ENCODE measurements at regions not wholly inside any gene's neighbourhood (a gene's known extent, or its start where the extent isn't known, plus 50 kb on each side); places are given as distances from the start of the nearest gene placed in this dataset.

DNA sequence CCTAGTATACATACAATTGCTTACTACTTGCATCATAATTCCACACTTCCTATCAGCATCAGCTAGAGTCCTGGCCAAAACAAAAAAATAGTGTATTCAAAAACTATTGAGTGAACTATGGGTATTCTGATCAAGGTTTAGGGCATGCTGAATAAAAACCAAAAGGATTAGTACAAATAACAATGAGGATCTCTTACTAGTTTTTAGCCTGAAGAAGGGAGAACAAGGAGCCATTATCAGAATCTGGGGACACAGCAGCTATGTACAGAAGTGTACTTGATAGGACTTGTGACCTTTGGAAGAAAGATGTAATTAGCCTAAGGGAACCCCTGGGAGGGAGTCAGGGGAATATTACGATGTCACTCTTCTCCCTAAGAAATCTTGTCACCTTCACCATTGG, 832.2 kb downstream of the SQOR start:
- in situ Hi-C loops (cut with HindIII; ENCODE audit: low sequenced_read_pairs) = no loop called here

DNA sequence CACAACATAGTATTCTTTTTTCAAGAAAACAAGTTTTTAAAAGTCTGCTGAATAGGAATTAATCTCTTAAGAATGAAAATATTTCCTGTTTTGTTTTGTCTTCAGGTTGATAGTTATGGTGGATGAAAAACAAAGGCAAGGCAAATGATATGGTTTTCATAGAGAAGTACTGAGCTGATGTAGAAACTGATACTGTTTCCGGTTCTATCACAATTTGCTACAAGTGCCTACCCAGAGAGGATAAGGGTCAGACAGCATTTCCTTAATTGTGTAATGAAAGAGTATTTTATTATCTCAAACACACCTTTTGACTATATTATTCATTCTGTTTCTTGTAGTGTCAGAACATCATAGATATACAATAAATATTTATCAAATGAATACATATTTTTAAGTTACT, 836.3 kb downstream of the SQOR start:
- in situ Hi-C loops (cut with HindIII; ENCODE audit: low sequenced_read_pairs) = no loop called here

DNA sequence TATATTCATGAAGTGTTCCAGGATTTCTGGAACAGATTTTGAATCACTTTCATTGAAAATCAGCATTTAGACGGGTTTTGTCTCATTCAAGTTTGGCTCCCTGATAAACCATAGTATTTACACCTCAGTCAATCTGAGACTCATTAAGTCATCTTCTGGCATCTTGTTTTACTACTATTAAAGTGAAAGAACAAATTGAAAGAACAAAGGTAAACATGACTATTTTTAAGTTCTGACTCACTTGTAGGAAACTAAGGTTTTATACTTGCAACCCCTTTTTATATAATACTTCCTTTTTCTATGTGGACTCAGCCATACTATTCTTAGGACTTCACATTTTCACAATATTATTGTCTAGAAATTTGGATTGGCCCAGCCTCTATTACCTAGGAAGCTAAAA, 854.4 kb downstream of the SQOR start:
- in situ Hi-C loops (cut with HindIII; ENCODE audit: low sequenced_read_pairs) = no loop called here

DNA sequence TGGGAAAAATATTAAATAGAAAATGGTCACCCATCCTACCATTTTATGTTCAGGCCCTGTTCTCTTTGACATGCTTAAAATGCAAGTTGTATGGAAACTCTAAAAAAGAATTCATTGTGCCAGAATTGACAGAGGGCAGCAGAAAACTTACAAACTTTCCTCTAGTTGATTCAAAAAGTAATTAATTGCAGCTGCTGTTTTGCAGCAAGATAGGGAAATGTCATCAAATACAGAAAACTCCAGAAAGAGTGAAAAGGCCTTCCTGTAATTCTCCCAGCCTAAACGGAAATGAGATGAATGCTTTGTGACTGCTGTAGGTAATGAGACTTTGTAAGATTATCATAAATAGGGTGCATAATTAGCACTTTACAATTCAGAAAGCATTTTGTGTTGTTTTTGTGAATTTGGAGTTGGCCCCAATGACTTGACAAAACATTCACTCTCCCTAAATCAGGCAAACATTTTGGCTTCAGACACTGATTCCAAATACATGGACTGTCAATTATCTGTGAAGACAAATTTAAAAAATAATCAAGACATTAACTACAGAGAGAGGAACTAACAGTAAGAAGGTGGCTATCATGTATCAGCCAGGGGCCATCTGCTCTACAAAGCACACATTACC, 861.8 kb downstream of the SQOR start:
- in situ Hi-C loops (cut with HindIII; ENCODE audit: low sequenced_read_pairs) = no loop called here

DNA sequence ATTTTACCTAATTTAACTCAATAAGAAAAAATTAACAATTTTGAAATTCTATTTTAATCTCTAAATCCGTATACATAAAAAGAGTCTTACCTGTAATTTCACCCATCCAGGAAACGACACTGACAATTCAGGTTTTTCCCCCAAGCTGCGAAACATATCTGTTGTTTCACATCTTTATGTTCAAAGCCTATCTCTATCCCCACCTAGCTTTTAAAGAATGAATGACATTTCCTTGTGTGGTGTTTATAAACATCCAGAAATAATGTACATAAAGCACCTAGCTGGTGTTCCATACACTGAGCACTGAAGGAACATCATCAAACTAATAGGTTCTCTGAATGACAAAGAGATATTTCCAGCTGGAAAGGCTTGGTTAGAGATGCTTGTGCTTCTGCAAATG, 867.8 kb downstream of the SQOR start:
- in situ Hi-C loops (cut with HindIII; ENCODE audit: low sequenced_read_pairs) = no loop called here

DNA sequence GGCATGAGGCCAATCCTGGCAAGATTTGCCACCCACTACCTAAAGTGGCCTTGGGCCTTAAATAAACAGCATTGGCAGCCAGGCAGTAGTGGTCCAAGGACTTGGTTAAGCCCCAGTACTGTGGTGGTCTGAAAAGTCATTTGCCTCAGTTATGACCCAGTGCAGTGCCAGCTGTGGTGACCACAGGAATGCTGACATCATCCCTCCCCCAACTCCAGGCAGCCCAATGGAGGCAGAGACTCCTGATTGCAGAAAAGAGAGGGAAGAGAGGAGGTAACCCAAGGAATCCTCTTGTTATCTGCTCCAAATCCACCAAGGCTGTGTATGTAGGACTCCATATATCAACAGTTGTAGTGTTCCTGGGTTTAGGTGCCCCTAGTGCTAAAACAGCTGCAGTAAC, 883.6 kb downstream of the SQOR start:
- in situ Hi-C loops (cut with HindIII; ENCODE audit: low sequenced_read_pairs) = no loop called here

DNA sequence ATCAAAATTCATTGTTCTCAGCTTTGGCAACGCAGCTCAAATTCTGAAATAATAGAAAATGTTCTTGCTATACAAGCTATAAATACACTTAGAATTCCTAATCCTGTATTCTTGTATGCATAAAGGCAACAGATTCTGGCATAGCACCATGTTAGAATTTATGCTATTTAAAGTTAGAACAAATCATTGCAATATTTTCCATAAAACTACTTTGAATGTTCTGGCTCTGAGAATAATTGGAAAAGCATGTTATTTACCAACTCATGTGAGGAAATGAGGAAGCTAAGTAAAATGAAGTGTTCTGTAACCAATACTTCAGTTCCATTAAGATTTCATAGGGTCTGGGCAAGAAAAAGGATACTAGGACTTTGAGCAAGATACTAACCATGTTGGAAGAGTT, 888.9 kb downstream of the SQOR start:
- in situ Hi-C loops (cut with HindIII; ENCODE audit: low sequenced_read_pairs) = no loop called here

DNA sequence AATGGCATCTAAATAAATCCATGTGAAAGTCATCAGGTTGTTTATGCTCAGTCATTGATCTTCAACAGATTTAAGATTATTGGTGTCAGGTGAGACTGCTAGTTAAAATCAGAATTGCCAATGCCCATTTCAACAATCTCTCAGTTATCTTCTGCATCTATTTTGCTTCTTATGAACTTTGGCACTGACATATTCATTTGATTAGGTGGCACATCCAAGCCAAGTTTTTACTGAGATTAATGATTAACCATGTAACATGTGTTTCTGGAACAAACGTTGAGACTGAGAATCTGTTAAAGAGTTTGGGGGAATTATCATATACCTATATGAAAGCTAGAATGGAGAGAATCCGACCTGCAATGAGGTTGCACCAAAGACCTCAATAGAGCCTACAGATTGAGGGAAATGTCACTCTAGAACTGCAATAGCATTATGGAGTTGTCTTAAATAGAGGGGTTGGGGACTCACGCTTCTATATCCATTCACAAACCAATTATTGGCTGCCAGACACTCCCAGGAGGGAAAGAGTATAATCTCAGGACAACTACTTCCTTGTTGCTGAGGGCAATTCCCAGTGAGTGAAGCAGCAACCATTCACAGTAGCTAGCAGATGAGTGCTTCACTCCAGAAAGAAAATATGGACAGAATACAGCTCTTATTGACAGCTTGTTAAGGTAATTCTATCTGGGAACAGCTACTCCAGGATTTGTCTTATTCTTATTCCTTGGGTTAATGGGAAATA, 891.3 kb downstream of the SQOR start:
- in situ Hi-C loops (cut with HindIII; ENCODE audit: low sequenced_read_pairs) = no loop called here

DNA sequence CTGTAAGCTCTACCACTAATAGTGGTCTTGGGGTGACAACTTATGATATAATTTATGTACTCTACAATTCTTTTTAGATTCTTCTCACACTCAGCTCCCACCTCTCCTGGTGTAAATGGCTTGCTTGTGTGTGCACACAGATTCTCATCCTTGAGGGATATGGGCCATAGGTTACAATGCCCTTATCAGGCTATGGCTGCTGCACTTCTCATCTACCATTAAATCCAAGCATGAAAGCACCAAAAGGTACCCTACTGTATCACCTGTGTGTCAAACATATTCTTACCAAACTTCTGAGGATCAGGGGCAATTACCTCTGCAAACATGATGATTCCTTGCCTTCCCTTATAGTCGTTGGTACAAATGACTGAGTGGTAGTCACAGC, 891.9 kb downstream of the SQOR start:
- in situ Hi-C loops (cut with HindIII; ENCODE audit: low sequenced_read_pairs) = no loop called here

DNA sequence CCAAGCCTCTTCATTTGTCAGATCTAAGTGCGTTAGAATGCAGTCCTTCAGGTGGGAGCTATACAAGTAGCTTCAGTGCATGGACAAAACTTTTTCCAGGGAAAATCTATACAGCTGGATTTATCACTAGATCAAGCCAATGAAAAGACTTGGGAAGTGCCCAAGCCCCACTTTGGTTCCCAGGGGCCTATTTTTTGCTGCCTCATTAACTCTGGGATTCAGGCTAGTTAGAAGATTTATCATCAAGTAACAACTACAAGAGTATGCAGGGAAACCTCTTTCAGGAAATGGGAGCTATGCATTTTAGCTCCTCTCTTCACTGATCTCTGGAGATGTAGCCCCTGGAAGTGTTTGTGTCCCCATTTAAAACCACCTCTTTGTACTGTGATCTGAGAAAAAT, 908.8 kb downstream of the SQOR start:
- in situ Hi-C loops (cut with HindIII; ENCODE audit: low sequenced_read_pairs) = no loop called here

DNA sequence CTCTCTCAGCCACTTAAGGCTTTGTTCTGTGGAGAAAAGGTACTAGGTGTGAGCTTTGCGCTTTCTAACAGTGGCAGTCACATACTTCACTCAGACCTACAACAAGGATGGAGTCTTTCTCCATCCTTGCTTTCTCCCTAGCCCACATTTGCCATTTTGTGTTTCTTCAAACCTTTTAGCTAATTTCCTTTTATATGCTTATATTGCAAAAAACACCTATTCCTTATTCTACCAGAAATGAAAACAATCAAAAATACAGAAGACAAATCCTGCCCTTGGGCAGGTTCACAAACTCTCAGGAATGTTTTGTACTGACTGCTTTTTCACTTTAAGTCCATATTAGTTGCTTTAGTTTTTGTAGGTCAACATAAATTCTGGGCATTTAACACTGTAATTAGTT, 914.2 kb downstream of the SQOR start:
- in situ Hi-C loops (cut with HindIII; ENCODE audit: low sequenced_read_pairs) = no loop called here

DNA sequence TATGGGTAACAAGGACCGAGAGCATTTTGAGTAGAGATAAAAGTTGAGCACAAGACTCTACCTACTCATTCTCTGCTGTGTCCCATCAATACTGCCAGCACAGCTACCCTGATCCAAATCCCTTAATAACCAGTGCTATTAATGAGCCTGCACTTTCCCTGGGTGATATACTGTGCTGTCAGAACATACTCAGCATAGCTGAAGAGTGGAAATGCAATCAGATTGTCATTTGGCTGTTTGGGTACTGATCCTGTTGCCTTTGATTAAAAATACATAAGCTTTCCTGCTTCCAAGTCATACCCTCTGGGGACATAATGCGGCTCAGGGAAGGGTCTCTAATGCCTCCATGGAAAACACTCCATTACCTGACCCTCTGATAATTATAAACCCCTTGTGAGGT, 917.5 kb downstream of the SQOR start:
- in situ Hi-C loops (cut with HindIII; ENCODE audit: low sequenced_read_pairs) = no loop called here

DNA sequence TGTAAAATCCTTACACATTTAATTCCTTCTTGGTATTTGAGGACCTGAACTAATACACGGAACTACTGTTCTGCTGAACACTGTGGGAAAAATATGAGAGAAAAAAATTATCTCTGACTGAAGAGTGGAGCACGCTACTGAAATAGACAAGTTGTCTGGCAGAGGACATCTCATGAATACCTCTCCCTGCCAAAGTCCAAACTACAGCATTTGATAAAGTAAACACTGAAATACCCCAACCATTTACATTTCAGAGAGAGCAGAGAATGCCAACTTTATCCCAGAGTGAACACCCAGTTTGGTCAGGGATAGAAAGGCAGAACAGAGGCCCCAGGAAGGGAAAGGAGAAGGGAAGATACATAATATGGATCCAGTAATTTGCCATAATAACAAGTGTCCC, 920.7 kb downstream of the SQOR start:
- in situ Hi-C loops (cut with HindIII; ENCODE audit: low sequenced_read_pairs) = no loop called here

DNA sequence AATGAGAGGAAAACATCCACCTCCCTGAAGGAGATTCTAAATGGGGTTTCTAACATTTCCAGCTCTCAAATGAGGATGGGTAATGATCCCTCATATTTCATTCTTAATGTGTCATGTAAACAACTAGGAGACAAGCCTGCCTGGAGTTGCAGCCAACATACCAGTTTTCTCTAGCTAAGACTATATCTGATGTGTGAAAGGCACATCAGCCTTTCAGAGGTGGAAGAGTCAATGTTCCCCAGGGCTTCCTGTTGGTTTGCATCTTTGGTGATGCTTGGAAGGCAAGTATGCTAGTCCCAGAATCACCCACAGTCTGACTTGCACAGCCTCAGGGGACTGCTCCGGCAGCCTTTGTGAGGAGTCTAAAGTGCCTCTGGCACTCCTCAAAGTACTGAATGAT, 921.2 kb downstream of the SQOR start:
- in situ Hi-C loops (cut with HindIII; ENCODE audit: low sequenced_read_pairs) = no loop called here

DNA sequence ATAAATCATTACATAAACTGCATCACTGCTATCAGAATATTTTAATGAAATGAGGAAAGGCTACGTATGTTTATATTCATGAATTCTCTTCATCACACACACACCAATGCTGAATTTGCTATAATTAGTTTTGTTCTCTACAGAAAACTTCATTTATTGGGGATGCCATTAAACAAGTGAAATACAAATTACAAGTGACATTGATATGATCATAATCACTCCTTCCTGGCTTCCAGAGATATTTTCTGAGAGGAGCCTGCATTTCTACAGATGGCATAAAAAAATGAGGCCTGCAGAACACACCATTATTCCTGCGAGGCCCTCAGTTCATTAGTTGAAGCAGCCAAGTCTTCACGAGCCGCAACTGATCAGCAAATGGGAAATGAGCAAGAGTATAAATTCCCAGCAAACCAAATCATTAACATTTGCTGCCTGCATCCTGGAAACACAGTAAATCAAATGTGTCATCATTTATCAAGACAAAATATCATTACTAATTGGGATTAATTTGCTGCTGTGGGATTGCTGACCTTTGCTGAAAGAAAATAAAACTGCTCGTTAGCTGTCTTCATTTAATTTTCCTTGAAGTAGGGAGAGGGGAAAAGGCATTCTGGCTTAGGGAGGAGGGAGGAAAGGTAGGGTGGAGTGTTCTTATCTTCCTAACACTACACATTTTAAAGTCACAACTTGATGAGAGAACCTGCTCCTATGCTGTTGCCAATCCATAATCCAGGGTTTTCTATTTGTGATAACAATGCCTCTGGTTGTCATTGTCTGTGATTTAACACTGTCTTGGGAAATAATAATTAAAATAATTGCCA, 921.9 kb downstream of the SQOR start:
- in situ Hi-C loops (cut with HindIII; ENCODE audit: low sequenced_read_pairs) = no loop called here

DNA sequence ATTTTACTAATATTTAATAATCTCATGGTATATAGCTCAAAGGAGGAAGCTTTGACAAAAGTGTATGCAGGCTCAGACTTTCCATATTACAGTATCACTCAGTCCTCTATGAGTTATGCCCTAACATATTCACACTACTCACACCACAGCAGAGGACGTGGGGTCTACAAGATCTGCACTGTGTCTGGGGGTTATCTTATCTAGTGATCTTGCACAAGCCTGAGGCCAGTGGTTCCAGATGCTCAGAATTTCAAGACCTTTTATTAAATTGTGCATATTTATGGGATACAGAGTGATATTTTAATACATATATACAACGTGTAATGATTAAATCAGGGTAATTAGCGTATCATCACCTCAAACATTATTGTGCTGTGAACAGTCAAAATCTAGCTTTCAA, 933.1 kb downstream of the SQOR start:
- in situ Hi-C loops (cut with HindIII; ENCODE audit: low sequenced_read_pairs) = no loop called here

DNA sequence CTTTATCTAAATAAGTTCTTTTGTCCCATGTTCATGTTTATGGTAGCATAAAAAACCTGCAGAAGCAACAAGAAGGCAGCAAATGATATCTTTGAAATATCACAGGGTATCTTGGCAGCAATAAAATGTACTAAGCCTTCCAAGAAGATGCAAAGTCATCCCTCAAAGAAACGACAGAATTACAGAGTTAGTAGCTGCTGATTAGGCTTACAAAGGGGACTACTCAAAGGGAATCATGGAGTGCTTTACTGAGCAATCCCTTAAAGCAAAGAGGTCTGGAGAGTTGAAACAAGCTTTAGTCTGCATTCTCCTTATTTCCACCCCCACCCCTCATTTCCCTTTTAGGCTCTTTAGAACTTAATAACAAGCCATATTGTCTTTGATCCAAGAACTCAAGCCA, 935.0 kb downstream of the SQOR start:
- in situ Hi-C loops (cut with HindIII; ENCODE audit: low sequenced_read_pairs) = loop anchor here (5.0 to 10.0 kb wide), 2 partner anchors 78 to 325 kb away; no protein-coding TSS in a partner anchor

DNA sequence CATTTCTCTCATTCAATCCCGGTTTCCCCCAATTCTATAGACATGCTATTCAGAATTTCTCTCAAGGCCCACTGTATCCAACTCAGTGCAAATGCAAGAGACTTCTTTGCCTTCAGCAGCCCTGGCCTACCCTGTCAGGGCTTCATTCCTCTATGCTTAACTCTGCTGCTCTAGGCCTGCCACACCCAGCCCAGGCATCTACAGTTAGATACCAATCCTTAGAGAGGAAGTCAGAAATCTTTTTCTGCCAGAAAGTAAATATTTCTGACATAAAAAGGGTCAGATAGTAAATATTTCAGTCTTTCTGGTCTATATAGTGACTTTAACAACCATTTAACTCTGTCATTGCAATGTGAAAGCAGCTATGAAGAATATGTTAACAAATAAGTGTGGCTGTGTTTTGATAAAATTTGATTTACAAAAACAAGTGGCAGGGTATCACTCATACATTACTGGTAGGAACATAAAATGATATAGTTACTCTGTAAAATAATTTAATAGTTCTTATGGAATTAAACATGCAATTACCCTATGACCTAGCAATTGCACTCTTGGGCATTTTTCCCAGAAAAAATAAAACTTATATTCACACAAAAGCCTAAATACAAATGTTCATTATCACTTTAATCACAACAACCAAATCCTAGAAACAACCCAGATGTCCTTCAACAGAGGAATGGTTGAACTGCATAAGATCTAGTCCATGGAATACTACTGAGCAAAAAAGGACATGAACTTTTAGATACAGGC, 942.0 kb downstream of the SQOR start:
- in situ Hi-C loops (cut with HindIII; ENCODE audit: low sequenced_read_pairs) = loop anchor here (10.0 kb wide), 1 partner anchor 332 kb away; no protein-coding TSS in a partner anchor

DNA sequence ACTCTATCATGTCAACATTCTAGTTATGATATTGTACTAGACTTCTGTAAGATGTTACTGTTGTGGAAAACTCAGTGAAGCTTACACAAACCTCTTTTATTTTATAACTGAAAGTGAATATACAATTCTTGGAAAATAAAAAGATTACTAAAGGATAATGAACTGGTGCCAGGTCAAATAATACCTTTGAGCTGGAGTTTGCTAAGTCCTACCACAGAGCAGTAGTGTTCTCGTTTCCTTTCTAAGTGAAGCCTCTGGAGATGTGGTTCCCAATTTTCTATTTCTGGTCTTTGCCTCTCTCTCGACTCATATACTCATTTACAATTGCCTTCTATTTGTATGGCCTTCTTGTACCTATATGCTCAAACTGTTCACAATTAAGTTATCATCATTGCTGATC, 942.9 kb downstream of the SQOR start:
- in situ Hi-C loops (cut with HindIII; ENCODE audit: low sequenced_read_pairs) = loop anchor here (10.0 kb wide), 1 partner anchor 333 kb away; no protein-coding TSS in a partner anchor

DNA sequence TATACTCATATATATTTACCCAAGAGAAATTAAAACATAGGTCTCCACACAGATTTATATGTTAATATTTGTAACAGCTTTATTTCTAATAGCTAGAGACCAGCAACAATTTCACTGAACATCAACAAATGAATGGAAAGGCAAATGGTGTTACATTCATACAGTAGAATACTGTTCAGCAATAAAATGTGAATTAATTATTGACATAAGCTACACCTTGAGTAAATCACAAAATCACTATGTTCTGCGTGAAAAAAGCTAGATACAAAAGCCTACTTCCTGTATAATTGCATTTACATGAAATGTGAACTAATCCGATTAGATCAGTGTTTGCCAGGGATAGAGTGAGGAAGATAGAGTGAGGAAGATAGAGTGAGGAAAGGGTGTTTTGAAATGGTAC, 945.7 kb downstream of the SQOR start:
- in situ Hi-C loops (cut with HindIII; ENCODE audit: low sequenced_read_pairs) = no loop called here

DNA sequence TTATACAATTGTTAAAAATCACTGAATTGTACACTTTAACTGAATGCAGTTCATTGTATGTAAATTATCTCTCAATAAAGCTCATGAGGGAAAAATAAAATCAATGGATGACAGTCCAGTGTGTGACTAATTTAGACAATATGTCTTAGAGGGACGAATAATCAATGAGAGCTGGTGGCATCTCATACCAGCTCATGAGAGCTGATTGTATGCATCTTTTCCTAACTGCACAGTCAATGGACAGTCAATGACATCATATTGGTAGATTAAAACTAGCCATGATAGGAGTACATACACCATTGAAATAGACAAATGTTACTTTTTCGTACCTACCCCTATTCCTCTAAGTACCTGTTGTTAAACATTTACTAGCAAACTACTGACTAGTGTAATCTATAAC, 946.1 kb downstream of the SQOR start:
- in situ Hi-C loops (cut with HindIII; ENCODE audit: low sequenced_read_pairs) = no loop called here
